ENCODE measurements at regions not wholly inside any gene's neighbourhood (a gene's known extent, or its start where the extent isn't known, plus 50 kb on each side); places are given as distances from the start of the nearest gene placed in this dataset.
"Not testable (repeated sequence)": the region's sequence is repeated elsewhere in the genome, so short reads cannot be mapped to it uniquely, and the experiment has no call there.

- TF ChIP-seq, protein P1, sequence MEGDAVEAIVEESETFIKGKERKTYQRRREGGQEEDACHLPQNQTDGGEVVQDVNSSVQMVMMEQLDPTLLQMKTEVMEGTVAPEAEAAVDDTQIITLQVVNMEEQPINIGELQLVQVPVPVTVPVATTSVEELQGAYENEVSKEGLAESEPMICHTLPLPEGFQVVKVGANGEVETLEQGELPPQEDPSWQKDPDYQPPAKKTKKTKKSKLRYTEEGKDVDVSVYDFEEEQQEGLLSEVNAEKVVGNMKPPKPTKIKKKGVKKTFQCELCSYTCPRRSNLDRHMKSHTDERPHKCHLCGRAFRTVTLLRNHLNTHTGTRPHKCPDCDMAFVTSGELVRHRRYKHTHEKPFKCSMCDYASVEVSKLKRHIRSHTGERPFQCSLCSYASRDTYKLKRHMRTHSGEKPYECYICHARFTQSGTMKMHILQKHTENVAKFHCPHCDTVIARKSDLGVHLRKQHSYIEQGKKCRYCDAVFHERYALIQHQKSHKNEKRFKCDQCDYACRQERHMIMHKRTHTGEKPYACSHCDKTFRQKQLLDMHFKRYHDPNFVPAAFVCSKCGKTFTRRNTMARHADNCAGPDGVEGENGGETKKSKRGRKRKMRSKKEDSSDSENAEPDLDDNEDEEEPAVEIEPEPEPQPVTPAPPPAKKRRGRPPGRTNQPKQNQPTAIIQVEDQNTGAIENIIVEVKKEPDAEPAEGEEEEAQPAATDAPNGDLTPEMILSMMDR (IDR thresholded peaks at IDR 0.05; ENCODE audit: extremely low read depth, missing control alignments) = no peak
- no peak for DNase-seq (ENCODE audit: low spot score)
These were observed 507.9 kb upstream of the SYT4 start for GRCh38 chr18:43785158-43785557.

- TF ChIP-seq, protein P1 (IDR thresholded peaks at IDR 0.05; ENCODE audit: extremely low read depth, missing control alignments) = no peak
These were observed 509.6 kb upstream of the SYT4 start for GRCh38 chr18:43786893-43787292.

DNA sequence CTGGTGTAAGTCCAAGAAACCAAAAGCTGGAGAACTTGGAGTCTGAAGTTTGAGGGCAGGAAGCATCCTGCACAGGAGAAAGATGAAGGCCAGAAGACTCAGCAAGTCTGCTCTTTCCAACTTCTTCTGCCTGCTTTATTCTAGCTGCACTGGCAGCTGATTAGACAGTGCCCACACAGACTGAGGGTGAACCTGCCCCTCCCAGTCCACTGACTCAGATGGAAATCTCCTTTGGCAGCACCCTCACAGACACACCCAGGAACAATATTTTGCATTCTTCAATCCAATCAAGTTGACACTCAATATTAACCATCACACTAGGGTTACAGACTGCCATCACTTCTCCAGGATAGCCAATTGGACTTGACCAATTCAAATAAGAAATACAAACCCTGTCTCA lies 510.4 kb upstream of the SYT4 start:
- DNase-seq (ENCODE audit: low spot score) = not testable (repeated sequence)

More at GRCh38 chr18:43786893-43787292, 509.6 kb upstream of the SYT4 start:
- no peak for DNase-seq (ENCODE audit: low spot score)

DNA sequence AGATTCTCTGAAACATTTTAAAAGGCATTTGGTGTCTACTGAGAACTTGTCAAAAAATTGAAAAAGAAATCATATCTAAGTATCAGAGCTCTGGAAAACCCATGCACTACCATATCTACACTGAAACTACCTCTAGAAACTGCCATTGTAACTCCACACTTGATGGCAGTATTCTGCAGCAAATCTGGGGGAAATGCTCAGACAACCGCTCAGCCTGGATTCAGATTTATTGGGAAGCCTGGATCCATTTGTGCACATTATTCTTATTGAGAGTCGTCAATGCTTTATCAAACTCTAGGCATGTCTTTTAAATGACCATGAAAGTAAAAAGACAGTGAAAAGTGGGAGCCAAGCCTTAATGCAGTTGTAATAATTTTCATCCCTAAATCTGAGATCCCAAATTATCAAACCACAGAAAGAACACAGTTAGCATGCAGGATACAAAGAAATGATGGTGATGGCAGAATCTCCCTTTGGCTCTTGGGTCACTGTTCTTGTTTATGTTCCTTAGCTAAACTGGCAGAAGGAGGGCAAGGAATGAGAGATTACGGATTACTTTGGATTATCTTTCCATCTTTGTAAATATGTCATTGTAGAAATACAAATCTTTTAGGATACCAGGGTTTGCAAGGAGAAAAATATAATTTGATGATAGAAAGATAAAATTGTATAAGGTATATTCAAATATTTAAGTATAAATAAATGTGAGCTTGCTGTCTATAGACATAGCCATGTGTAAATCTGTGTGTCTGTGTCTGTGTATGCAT lies 512.1 kb upstream of the SYT4 start:
- DNase-seq (ENCODE audit: low spot score) = no peak
- TF ChIP-seq, protein P1 (IDR thresholded peaks at IDR 0.05; ENCODE audit: extremely low read depth, missing control alignments) = no peak

DNA sequence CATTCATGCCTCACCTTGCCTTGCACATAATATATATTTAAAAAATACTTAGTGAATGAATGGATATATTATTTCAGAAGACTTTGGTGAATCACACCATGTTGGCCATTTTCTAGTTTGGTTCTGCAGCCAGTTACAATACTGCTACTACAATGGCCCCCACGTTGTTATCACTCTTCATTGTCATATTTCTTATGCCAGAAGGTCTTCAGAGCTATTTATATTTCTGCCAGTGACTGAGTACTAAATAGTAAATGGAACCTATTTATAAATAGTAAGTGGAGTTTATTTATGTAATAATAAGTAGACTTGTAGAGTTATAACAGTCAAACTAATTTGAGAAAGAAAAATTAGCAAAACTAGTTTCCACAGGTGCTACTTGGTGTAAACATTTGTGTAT lies 516.6 kb upstream of the SYT4 start:
- TF ChIP-seq, protein P1 (IDR thresholded peaks at IDR 0.05; ENCODE audit: extremely low read depth, missing control alignments) = no peak

GRCh38 chr18:43794363-43794762 lies 517.1 kb upstream of the SYT4 start:
- TF ChIP-seq, protein P1 (IDR thresholded peaks at IDR 0.05; ENCODE audit: extremely low read depth, missing control alignments) = no peak
- no peak for DNase-seq (ENCODE audit: low spot score)

More for the DNA sequence above, 516.6 kb upstream of the SYT4 start:
- no peak for DNase-seq (ENCODE audit: low spot score)

DNA sequence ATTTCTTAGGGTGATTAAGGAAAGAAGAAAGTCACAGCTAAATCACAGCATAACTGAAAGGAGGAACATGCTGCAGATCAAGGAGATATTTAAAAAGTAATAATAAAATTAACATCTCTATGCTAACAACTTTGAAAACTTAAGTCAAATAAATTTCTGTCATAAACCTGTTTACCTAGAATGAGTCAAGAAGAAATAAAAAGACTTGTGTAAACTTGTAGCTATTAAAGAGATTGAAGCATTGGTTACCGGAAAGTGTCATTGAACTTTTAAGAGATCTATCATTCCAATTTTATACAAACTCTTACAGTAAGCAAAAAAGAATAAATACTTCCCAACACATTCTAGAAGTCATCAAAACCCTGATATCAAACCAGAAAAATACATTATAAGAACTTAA lies 520.1 kb upstream of the SYT4 start:
- no peak for DNase-seq (ENCODE audit: low spot score)

More for the DNA sequence above, 520.1 kb upstream of the SYT4 start:
- TF ChIP-seq, protein P1 (IDR thresholded peaks at IDR 0.05; ENCODE audit: extremely low read depth, missing control alignments) = no peak
